DMS 273 (cell line): ENCODE measurements at regions not wholly inside any gene's neighbourhood (a gene's known extent, or its start where the extent isn't known, plus 50 kb on each side); places are given as distances from the start of the nearest gene placed in this dataset.
"Not testable (repeated sequence)": the region's sequence is repeated elsewhere in the genome, so short reads cannot be mapped to it uniquely, and the experiment has no call there.

Experiments
- DNase-seq: peaks from one replicate; lab custom pipeline; 2025; ENCODE audit not compliant: unreplicated experiment; lab: John Stamatoyannopoulos, UW

DNA sequence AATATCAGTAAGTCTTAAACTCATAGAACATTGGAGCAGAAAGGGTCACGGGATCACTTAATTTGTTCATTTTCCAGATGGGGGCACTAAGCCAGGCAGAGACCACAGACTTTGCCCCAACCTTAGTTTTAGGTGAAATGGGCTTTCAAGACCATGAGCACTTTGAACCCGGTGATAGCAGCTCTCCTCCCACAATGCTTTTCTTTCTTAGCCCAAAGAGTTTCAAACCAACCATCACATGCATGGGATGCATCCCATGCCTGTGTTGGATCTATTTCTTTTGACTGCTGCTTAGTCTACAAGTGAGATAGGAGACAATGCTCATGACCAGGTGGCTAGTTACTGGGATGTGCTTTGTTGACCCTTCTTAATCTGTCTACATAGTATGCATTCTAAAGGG, 240.6 kb downstream of the NUF2 start:
- no peak for DNase-seq

DNA sequence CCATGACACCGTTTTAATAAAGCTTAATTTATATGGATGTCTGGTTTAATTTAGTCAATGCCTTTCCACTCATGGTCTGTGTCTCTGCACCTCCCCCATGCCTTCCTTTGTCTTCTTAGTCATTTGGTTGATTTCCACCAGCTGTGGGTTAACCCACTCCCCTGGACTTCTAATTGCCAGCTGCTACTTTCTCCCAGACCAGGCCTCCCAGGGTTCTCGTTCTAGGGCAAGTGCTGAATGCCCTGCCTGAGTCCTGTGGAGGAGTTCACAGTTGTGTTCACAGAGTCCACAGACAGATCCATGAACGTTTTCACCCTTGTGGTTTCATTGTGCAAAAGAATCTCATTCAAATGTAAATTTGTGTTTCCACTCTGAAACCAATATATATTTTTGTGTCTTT, 243.4 kb downstream of the NUF2 start:
- peak; percentile 15 for DNase-seq

DNA sequence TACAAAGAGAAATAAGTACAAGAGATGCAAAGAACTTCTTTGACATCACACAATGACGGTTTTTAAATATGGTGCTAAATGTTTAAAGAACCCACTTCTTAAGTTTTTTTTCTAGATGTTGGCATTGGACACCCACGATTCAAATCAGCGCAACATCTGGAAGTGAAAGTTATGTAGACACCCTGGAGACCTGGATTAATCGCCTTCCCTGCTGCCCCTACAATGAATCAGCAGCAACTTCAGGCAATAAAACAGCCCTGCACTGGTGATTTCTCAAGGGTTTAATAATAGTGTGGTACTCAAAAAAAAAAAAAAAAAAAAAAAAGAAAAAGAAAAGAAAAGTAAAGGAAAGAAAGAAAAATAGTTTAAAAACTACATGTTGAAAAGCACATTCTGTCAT, 248.3 kb downstream of the NUF2 start:
- DNase-seq = peak; percentile 1

DNA sequence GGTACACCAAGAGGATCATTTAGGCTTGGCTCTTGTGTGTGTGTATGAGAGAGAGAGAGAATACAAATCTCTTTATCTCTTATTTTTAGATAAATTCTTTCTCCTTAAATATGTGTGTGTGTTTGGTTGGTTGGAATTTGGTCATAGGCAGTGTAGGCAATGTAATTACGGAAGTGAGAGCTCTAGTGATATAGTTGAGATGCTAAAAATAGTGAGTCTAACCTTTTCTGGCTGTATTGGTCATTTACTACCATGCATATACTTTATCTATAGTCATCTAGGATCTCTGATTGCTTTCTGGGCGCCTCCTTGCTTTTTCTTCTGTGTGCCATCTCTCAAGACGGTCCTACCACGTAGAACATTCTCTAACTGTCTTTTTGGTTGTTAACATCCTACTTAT, 250.2 kb downstream of the NUF2 start:
- DNase-seq = no peak

DNA sequence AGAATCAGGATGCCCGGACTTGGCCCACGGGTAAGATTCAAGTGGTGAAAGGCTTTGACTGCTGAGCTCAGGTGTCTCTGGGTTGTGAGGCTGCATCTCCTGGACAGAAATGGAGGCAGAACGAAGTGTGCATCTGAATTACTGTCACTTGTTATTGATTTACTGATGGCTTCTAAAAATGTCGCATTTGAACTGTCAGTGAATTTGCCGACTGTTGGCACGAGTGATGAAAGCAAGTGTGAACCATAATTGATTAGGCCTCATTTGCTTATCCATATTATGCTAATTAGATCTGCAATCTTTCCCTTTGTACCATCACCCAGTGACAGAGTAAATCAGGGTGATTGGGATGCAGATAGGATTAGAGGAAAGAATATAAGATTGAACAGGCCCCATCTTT, 252.4 kb downstream of the NUF2 start:
- no peak for DNase-seq

DNA sequence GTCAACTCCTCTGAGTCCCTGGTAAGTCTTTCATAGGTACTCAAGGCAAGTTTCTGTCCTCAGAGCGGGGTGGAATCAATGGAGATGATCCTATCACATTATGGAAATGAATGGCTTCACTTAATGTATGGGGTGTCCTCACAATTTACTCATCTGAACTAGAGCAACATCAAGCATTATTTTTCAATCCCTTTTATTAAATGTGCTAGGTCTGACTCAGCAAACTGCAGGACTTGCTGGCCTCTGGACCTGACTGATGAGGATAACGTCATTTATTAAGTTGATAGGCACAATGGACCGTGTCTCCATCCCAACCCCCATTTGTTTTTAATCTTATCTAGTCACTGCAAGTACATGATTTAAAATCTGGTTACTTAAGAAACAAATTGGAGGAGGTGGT, 259.2 kb downstream of the NUF2 start:
- DNase-seq = no peak

DNA sequence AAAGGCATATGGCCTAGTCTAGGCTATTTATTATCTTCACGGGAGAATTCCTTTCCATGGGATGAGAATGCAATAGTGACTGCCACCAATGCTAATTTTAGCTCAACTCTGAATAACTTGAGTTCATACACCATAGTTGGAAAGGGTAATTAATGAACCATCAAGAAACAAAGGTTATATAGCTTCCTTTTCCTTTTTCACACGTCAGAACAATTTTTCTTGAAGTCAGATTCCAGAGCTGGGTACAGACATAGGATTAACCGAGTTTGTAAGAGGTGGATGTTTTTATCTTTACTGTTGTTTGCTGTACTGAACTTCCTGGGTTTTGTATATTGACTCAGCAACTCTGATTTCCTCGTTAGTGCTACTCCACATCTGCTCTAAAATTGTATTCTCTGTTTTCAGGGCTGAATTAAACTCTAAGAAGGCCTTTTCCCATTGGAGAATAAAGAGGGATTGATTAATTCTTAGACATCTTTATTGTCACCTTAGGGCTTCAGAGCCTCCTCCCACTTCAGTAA, 262.0 kb downstream of the NUF2 start:
- DNase-seq = no peak

DNA sequence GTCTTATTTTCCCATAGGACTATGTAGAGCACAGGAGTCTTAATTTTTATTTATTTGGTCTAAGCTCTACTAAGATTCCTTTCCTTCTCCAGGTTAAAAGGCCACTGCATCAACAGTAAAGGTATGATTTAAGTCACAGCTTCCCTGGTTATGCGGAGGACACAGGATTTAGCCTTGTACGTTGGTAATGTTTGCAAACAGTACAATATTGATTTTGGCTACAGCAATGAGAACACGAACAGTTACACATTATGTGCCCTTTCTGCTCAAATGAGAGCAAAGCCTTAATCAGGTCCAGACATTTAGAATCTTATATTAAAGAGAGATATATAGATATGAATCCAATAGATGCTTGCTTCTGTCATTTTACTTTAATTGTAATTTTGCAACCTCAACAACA, 264.0 kb downstream of the NUF2 start:
- DNase-seq = no peak

DNA sequence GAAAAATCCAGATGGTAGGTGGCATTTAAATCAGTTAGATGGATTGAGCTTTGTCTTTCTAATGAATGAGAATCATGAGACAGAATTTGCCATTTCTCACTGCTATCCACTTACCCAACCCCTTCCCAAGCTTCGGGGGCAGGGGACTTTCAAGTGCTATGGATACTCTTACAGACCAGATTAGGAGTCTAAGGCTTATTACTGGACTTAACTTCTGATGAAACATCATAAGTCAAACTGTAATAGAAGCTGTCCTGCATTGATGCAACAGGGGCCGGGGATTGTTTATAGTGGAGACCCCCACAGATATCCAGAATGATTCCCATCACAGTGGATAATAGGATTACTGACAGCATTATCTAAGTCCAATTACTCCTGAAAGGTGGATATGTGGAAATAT, 267.0 kb downstream of the NUF2 start:
- no peak for DNase-seq

DNA sequence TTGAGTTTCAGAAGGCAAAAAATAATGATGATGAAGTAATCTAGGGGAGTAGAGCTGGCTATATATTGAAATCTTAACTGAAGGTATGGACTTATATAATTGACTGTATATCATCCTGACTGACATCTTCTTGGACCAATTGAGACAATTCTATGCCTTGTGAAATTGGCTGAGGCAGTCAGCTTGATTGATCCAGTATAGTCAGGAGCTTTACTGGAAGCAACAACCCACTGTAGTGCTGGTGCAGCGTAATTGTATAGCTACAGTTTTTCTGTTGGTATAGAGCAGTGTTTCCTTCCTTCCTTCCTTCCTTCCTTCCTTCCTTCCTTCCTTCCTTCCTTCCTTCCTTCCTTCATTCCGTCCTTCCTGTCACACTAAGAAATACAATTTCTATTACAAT, 268.0 kb downstream of the NUF2 start:
- DNase-seq = no peak

DNA sequence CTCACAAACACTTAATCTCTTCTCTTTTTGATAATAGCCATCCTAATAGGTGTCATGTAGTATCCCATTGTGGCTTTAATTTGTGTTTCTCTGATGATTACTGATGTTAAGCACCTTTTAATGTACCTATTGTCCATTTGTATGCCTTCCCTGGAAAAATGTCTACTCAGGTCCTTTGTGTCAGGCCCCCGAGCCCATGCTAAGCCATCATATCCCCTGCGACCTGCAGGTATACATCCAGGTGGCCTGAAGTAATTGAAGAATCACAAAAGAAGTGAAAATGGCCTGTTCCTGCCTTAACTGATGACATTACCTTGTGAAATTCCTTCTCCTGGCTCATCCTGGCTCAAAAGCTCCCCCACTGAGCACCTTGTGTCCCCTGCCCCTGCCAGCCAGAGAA, 269.4 kb downstream of the NUF2 start:
- DNase-seq = not testable (repeated sequence)

DNA sequence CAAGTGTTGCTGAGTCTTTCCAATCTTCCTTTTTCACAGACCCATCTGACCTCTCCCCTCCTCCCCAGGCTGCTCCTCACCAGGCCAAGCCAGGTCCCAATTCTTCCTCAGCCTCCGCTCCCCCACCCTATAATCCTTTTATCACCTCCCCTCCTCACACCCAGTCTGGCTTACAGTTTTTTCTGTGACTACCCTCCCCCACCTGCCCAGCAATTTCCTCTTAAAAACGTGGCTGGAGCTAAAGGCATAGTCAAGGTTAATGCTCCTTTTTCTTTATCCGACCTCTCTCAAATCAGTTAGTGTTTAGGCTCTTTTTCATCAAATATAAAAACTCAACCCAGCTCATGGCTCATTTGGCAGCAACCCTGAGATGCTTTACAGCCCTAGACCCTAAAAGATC, 270.9 kb downstream of the NUF2 start:
- not testable (repeated sequence) for DNase-seq

DNA sequence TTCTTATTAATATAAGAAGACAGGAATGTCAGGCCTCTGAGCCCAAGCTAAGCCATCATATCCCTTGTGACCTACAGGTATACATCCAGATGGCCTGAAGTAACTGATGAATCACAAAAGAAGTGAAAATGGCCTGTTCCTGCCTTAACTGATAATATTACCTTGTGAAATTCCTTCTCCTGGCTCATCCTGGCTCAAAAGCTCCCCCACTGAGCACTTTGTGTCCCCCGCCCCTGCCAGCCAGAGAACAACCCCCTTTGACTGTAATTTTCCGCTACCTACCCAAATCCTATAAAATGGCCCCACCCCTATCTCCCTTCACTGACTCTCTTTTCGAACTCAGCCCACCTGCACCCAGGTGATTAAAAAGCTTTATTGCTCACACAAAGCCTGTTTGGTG, 274.4 kb downstream of the NUF2 start:
- not testable (repeated sequence) for DNase-seq

DNA sequence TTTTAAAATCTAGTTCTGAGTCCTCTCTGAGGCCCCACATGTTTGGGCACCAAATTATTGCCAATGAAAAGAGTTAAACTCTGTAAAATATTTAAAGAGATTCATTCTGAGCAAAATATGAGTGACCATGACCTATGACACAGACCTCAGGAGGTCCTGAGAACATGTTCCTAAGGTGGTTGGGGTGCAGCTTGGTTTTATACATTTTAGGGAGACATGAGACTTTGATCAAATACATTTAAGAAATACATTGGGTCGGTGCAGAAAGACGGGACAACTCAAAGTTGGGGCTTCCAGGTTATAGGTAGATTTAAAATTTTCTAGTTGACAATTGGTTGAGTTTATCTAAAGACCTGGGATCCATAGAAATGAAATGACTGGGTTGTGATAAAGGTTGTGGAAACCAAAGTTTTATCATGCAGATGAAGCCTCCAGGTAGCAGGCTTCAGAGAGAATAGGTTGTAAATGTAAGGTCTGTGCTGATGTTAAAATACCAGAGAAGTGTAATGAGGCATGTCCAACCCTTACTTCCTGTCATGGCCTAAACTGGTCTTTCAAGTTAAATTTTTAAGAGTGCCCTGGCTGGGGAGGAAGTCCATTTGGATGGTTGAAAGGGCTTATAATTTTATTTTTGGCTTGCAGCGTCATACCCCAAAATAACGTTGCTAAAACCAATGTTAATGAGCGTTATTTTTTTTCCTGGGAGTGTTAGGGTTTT, 274.9 kb downstream of the NUF2 start:
- DNase-seq = no peak

DNA sequence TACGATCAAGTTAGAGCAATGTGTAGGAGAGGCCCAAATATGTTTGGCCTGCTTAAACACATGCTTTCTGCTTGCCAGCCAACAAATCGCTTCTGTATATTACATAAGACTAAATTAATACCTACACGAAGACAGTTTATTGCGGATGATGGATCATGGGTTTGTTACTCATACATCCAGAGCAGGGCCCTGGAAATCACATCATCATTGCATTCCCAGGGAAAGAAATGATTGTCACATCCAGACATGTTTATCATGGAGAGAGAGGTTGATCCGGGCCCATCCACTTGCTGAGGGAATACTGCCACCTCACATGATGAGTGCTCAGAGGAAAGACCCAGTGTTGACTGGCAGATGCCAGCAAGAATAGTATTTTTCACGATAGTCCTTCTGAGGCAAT, 282.6 kb downstream of the NUF2 start:
- no peak for DNase-seq

DNA sequence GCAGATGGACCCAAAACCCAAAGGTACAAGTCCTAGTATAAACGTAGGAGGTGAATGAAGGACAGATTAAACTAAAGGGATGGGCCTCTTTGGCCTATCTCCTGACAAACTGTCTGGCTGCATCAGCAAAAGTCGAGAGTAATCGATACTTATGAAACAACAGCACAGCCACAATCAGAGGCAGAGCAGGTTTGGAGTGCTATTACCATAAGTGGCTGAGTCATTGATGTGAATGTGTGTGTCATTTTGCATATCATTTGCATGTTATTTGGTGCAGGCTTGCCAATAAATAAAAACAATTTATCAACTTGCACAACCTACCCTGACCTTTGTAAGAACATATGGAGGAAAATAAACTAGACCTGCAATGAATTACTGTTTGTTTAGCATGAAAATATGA, 283.1 kb downstream of the NUF2 start:
- no peak for DNase-seq

DNA sequence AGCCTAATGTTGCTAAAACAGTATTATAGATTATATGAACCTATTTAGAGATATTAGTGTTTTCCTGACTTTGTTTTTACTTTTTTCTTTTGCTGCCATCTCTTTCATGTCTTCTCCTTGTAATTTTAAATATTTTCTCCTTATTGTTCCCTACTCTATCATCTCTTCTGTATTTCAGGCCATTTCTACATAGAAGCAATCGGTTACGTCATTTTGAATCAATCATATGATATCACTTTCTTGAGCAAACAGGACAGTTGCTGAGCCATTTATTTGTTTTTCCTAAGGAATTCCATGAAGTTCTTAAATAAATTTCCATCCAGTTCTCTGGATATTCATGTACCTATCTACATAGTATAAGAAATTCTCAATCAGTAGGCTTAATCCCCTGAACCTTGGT, 287.2 kb downstream of the NUF2 start:
- DNase-seq = no peak

DNA sequence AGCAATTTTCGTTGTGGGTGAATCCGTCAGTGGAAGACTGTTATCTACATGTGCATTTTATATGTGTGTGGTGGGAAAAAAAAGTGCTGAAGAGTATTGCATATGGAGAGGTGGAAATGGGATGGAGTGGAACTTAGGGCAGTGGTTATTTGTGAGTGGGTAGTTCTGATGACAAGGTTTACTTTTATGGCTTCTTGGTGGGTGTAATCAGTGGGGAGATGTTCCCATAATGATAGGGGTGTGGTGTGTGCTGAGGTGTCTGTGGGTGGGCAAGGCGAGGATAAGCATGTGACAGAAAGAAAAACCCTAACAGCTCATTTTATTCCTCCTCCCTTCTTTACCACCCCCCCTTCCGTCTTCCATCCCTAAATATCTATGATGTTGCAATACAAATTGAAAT, 288.1 kb downstream of the NUF2 start:
- DNase-seq = no peak

DNA sequence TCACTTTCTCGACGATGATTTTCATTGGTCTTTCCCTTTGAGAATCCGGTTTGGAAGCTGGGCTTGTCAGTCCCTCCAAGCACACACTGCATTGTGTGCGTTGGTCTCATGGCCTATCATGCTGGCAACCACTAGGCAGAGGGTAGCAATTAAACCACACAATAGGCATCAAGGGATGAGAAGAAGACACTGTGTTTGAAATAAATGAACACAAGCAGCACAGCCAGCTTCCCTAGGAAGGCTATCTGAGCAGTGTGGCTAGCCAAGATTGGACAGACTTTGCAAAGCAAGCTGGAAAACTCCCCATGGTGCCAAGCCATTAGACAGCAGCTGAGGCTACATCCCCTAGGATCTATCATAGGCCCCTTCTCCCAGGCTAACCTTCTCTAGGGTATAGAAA, 288.7 kb downstream of the NUF2 start:
- DNase-seq = no peak

DNA sequence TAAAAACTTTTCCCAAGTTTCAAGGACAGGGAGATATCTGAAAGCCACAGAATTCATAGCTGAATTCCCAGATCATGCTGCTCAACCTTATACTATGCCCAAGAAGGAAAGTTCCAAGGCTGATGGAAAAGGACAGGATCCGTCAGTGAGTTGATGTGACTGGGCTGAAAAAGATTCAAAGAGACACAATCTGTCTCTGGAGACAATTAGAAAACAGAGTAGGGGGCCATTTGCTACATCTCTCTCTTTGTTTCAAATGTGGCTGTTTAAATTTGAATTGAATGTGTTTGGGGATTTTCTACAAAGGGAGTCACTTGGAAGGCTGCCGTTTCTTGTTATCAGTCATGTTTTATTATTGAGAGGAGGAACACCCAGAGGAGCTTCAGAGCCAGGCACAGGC, 292.6 kb downstream of the NUF2 start:
- no peak for DNase-seq

DNA sequence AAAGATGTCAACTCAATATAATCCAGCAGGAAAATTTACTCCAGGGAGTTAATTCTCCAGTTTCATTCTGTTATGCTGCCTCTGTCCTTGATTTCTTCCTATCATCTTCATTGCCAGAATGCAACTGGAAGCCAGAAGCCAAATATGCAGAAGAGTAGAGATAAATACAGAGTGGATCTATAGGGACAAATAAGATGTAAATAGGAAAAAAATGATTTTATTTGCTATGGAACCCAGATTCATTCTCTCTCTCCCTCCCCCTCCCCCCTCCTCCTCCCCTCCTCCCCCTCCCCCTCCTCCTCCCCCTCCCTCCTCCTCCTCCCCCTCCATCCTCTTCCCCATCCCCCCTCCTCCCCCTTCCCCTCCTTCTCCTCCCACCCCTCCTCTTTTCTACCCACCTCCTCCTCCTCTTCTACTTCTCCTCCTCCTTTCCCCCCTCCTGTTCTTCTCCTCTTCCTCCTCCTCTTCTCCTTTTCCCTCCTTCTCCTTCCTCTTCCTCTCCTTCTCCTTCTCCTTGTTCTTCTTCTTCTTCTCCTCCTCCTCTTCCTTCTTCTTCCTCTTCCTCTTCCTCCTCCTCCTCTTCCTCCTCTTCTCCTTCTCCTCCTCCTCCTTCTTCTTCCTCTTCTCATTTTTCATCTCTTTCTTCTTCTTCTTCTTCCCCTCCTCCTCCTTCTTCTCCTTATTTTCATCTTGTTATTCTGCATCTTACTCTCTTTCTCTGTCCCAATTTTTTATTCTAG, 306.4 kb downstream of the NUF2 start:
- DNase-seq = no peak

DNA sequence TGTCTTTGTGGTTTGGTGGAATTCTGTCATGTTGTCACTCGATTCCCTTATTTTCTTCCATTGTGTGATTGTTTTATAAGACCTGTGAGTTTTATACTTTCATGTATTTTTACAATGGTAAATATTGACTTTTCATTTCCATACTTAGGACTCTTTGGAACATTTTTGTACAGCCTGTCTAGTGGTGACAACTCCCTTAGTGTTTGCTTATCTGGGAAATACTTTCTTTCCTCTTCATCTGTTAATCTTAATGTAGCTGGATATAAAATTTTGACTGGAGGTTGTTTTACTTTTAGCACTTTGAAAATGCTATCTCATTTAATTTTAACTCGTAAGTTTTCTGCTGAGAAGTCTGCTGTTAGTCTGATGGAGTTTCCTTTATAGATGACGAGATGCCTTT, 310.5 kb downstream of the NUF2 start:
- no peak for DNase-seq

DNA sequence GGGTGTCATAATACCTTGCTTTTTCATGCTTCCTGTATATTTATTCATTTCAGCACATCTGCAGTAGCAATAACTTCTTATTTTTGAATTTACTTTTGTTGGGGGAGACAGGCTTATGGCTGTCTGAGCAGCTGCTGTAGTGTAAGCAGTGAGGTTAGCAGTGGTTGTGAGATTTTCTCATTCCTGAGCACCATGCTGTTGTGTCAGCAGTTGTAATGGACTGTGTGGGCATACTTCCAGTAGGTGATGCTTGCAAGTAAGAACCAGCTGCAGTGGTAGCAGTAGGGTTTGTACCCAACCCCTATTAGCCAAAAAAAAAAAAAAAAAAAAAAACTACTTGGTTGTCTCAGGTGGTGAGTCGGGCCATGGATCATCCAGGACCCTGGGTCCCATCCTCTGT, 311.6 kb downstream of the NUF2 start:
- DNase-seq = no peak
